GM21515 (cell line): ENCODE measurements at regions not wholly inside any gene's neighbourhood (a gene's known extent, or its start where the extent isn't known, plus 50 kb on each side); places are given as distances from the start of the nearest gene placed in this dataset.

Experiments
- ATAC-seq: cut with Tn5 transposase; IDR thresholded peaks from one replicate; pipeline ENCODE4 v1.9.1; 2021; ENCODE audit not compliant: unreplicated experiment

DNA sequence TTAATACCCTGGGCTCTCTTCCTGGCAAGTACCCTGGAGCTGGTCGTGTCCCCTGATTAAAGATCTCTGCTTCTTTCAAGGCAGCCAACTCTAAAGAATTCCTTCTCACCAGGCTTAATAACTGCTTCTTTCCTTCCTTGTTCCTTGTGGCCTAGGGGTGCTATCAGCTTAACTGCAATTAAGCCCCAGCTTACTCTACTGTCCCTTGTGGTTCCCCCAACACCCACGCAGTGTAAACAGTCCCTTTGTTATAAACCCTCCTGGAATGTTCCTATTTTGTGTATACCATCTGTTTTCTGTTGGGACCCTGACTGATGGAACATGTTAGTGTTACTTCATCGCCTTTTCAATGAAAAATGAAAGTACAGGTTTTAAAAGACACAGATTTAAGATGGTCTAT lies 126.4 kb upstream of the KIRREL3 start:
- ATAC-seq, result no peak

DNA sequence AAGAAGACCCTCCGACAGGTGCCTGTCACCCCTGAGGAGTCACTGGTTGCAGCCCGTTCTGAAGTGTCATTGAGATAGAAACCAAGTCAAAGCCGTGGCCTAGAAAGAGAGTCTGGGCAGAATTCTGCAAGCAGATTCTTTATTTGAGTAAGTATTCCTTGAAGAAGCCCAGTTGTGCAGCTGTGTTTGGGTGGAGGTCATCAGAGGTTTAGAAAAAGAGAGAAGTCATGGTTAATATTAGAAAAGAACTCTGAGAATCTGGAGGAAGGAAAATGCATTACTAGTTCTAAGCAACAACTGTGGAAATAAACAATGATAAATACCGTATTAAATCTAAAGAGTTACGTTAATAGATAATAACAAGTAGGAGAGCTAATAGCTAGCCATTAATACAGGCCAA lies 118.8 kb upstream of the KIRREL3 start:
- no peak for ATAC-seq

DNA sequence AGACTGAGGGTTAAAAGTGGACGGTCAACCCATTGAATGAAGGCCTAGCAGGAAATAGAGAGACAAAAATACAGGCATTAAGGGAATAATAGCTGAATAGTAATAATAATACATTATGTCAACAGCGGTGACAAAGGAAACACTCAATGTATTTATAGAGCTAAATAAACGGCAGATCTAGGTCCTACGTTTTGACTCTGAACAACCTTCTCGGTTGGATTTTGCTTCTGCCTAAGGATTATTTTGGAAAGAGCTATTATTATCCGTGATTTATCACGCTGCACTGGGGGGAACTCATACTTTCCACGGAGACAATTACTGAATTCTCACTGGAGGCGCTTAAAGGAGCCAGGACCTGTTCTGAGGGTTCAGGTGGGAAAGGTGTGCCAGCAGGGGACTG lies 118.2 kb upstream of the KIRREL3 start:
- ATAC-seq, result no peak

DNA sequence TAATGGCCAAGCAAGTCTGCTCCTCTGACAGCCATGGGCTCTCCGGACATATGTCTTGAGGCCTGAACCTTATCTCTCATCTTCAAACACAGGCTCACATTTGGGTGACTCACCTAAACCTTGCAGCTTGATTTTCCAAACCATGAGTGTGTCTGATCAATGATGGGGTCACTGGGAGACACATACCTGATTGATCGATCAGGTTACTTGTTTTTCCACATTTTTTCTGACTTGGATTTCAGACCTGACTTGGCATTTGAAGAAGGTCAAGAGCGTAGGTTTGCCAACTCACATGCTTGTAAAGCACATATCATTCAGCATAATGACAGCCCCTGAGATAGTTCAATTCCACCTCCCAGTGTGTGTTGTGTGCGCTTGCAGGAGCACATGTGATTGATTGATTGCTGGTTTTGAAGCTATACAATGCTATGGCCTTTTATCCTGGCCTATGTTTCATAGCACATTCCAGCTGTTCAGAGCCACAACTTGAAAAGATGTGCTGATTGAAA lies 116.7 kb upstream of the KIRREL3 start:
- ATAC-seq, result no peak

DNA sequence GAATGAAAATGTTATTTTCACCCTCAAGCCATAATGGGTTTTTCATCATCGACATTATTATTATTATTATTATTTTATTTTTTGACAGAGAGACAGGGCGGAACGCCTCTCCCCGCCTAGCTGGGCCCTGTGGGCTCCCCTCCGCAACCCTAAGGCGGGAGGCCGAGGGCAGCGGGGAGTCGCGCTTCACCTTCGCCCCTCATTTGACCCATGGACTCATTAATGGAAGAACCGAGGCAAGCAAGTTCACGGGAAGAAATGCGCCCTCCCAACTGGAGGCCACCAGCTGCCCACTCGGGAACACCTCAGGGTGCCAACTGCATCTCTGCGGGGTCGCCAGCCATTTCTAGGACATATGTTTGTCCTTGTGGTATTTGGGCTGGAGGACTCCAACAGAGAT lies 115.3 kb upstream of the KIRREL3 start:
- ATAC-seq, result no peak

DNA sequence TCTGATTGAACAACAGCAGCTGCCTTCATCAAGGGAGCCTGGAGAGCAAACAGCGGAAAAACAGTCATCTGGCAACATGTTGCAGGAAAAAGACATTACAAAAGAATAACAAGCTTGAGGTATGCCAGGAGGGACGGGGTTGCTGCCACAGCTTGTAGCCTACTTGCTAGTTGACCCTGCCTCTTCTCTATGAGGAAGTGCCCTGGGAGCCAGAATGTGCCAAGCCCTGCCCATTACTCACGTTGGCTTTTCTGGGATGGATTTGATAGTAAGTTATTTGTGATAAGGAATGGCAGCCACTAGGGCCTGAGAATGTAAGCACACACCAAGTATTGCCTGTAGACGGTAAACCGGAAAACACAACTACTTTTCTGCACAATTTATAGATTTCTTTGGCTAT lies 113.5 kb upstream of the KIRREL3 start:
- ATAC-seq, result no peak

DNA sequence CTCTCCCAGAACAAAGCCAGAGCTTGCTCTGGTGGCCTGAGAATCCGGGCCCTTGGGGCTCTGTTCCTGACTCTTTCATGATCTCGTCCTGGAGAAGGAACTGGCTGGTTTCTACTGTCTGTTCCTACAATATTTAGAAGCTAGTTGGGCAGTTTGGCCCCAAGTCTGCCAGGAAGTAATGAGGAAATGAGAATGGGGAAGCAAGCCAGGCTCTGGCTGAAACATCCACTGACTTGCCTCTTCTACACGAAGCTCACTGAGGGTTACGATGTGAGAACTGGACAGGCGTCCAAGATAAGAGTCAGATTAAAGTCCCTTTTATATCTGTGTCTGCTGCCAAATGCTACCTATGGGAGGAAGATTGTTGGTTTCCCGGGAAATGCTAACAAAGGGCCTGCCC lies 110.0 kb upstream of the KIRREL3 start:
- no peak for ATAC-seq

DNA sequence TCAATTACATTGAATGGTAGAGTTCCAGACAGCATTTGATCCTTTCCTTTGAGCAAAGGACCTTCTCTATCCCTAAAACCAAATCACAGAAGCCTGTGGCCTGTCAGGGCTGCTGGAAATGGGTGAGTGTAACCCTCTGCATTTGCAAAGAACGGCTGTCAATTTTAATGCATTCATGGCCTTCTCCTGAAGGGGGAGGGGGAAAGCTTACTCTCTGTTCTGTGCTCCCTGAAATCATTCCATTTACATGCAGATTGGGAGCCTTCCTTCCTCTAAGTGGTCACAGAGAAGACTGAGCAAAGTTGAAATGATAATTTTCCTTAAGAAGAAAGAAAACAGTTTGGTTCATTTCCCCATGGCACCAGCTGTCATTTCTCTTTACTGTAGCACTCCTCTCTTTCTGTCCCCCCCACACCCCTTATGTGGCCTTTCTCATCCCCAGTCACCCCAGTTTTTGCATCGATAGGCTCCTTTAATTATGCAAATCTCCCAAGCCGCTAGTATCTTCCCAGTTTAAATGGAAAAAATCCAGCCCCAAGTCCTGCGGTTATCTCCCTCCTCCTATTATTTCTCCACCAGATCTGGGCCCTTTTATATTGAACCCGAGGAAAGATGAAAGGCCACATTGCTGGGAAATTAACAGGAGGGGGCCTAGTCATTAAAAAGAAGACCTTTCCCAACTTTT lies 109.4 kb upstream of the KIRREL3 start:
- ATAC-seq, result no peak

DNA sequence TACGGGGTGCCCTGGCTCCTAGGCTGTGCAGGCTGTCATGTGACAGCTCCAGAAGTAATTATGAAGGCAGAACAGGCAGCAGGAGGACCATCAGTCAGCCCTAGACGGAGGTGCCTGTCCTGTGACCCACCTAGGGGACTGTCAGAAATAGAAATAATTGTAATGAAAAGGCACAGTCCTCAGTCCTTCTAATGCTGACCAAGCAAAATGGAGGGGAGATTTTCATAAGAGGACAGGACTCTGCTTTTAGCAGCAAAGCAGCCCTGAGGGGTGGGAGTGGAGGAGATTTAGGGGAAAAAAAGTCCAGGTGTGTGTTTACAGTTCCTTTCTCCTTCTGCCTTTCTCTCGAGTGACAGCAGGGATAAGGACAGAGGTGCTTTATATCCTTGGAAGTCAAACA lies 108.3 kb upstream of the KIRREL3 start:
- ATAC-seq, result no peak

DNA sequence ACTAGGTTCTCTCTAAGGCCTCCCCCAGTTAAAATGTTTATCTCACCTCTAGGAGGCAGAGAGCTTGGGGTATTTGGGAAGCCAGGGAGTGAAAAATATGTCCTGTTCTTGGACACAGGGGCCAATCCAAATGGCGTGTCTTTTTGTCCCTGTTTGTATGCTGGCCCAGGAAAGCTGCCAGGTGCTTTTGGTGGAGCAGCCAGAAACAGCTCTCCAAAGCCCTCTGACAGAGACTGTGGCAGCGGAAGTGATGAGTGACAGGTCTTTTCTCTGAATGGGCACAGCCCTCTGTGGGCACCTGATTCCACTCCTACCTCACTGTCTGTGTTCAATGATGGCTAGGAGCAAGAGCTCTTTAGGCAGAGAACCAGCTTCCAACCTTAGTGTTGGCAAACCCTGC lies 106.4 kb upstream of the KIRREL3 start:
- ATAC-seq, result no peak

DNA sequence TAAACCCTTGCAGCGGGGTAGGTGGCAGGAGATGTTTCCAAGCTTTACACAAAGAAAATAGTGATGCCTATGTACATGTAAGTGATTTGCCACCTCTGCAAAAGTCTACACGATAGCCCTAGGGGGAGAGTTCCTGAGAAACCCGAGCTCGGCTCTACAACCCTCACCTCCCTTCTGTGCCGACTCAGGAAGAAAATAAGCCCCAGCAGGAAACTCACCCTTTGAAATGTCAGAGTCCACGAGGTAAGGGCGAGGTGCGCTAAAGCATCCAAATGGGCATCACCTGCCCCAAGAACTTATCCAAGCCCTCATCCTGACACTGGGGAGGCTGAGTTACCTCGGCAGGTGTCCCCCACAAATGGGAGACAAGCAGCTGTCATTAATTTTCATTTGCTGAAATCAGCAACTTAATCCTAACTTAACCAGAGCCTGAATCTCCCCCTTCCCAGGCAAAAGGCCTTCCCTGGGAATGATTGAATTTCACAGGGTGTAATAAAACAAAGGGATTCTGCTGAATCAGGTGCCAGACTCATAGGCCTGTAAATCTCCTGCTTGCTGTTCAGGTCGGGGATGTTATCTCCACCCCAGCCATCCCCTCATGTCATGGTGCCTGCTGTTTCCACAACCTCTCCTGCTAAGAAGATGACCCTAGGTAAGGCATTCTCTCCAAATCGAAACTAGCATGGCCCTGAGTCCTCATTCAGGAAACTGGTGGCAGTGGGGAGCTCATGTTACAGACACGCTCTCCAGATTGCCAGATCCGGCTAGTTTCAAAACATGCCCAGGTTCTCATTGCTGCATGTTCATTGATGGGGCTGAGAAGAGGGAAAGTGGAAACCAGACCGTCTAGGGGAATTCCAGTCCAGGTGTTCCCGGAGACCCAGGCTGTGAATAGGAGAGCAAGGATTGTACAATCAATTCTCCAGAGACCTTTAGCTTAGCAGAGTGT lies 105.3 kb upstream of the KIRREL3 start:
- ATAC-seq, result no peak

DNA sequence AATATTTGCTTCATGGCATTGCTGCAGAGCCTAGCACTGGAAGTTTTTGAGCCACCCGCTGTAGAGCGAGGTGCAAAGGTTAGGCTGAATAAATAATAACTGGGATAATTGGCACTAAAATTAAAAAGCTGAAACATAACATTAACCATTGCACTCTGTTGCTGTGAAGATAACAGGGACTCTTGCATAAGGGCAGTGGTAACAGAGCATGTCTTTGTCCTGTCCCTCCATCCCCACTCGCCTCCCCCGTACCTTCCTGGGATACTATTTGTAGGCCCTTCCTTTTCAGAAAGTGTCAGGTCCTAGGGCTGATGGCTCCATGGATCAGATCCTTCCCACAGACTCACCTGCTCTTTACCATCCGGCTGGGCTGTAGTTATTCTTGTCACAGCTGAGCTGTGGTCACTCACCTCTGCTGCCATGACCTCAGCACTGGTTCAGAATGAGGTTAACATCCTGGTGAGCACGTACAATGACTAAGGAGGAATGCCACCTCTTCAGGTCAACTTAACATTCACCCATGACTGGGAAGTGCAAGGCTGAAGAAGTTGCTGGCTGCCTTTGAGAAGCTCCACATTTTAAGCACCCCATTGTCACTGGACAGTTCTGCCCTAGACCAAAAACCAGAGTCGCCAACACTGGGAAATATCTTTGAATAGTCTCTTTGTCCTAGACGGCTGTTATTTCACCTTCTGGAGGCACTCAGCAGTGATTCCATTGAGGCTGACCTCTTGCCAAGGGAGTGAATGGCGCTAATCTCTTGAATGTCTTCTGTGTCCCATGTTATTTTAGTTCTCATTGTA lies 103.2 kb upstream of the KIRREL3 start:
- no peak for ATAC-seq

DNA sequence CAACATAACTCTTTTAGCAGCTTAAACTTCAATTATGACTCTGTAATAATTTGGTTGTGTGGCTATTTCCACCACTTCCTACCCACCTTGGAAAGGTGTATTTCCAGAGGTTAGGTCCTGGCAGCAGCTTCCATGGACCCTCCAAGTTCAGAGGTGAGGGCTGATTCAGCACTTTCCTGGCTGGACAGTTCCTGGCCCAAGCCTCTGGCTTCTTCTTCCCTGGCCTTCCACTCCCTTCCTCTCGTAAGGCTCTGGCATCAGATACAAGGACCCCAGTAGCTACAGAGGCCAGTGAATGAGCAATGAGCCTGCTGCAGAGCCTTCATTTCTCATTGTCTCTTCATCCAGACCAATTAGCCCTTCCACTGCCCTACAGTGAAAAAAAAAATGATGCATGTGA lies 98.1 kb upstream of the KIRREL3 start:
- ATAC-seq, result no peak

DNA sequence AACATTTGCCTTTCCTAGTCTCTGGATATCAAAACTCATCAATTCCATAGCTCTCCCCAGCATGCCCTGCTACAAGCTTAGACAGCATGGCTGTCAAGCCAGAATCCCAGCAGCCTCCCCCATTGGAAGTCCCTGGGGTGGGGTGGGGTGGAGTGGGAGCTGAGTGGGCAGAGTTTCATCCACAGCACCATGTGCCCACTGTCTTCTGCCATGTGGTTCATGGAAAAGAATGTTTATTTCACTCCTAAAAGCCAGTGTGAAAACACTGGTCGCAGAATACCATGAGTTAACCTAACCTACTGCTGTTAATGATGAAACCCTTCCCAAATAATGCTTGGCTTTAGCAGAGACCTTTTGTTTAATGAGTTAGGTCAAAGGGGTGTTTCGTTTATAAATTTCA lies 80.2 kb upstream of the KIRREL3 start:
- no peak for ATAC-seq

DNA sequence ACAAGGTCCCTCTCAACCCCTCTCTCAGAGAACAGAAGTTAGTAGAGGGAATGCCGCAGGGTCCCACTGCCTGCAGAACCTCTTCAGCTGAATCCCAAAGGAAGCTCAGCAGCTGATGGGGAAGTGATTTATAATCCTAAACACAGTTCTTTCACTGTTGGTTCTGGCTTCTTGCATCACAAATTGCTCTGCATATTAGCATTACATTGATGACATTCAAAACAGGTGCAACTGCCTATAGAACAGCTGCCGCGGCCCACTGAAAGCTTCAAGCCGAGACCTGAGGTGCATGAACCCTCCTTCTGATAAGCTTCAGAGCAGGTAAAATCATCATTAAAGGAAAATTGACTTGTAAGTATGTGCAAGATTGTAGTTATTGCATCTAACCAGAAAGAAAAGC lies 75.2 kb upstream of the KIRREL3 start:
- ATAC-seq, result no peak

DNA sequence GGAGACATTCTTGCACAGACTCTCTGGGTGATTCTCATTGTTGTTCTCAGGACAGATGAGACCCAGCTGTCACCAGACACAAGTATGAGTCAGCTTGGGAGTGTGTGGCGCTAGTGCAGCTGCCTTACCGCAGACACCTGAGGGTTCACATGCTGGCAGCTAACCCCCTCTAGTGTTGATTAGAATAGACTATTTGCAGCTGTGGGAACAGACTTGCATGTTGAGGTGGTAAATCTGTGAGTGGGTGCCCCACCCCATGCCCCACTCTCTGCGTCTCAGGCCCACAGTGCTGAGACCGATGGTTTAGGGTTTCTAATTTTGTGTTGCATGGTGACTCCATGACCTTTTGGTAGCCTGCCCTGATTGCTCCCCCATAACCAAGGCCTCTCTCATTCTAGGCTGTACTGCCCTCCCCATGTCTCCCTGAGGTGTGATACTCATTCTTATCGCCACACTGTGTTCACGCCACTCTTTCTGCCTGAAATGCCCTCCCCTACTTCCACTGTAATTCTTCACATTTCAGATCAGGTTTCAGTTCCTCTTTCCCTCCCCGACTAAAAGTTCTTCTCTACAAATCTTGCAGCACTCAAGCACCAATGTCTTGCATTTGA lies 73.7 kb upstream of the KIRREL3 start:
- ATAC-seq, result peak; percentile 97

DNA sequence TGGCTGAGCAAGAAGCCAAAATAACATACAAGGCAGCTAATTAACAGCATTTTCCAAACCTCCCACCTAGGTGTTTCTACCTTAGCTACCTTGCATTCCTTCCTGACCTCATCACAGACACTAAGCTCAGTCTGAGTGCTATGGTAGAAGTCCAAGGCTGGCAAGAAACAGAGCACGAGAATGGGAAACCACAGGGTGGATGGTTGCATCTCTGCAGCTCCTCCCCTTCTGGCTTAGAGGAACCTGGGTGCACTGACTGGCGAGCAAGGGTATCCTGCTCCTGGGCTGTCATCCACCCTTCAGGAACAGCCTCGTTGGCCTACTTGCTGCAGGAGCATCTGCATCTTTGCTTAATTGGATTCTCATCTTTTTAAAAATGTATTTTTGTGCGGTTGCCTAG lies 73.1 kb upstream of the KIRREL3 start:
- no peak for ATAC-seq

DNA sequence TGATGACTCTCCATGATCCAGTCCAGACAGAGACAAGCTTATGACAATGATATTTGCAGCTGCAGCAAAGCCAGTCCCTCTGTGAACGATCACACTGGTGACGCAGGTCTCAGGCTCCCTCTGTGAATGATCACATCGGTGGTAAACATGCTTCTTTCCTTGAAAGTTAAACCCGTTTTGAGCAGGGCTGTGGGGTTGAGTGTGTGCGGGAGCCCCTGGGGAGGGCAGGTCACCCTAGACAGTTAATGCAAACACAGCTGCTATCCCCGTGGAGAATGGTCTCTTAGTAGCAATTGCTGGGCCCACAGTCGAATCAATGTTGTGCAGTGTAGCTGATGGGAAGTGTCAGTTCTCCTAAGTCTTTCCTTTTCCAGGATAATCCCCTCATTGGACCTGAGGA lies 71.0 kb upstream of the KIRREL3 start:
- ATAC-seq, result no peak

DNA sequence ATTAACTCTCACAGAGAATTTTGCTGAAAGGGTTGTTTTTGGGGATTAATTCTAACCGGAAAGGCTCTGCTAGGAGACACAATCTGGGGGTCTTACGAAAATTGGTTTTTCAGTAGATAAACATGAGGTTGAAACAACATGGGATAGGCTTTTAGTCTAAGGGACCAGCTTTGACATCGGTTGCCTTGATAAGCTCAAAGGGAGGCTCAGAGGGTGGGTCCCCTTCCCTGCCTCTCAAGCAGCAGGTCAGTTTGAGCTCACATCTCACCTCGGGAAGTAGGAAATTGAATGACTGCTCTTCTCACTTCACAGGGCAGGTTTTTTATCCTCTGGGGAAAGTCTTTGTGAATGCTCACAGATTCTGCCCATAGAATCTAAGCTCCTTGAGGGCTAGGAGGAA lies 70.2 kb upstream of the KIRREL3 start:
- no peak for ATAC-seq

DNA sequence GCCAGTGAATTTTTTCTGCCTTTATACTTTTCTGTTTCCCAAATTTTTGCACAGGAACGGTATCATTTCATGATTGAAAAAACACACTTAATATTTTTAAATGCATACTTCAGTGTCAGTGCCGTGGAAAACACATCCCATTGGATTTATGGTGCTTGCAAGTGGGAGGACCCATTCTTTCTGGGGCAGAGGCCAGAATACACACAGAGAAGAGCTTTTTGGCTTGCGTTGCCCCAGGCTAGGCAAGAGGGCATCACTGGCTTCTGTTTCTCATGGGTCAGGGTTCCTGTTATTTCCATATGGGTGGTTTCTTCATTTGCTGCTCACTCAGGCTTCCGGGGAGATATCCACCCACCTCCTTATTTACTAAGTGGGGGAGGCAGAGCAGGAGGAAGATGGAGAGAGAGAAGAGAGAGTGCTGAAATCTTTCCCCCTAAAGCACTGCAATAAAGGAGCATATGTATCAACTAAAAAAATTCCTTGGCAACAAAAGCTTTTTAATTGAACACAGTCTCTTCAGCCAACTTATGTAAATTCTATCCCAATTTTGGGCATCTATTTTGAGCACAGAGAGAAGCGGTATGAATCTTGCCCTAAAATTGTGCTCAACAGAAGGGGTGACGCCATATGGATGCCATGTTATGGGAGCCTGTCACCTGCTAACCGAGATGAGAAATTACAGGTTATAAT lies 66.0 kb upstream of the KIRREL3 start:
- no peak for ATAC-seq
